GM23248 (cell line): ENCODE measurements at regions not wholly inside any gene's neighbourhood (a gene's known extent, or its start where the extent isn't known, plus 50 kb on each side); places are given as distances from the start of the nearest gene placed in this dataset.

Experiments
- DNase-seq: peaks from one replicate; pipeline ENCODE4 v3.0.0-alpha.2; 2015
- H2AFZ ChIP-seq: fragments of 200-600 bp; sonication (generic); 2 replicates; pipeline ENCODE4 v1.6.1; 2016; ENCODE audit warnings: antibody characterized with exemption
- H3F3A ChIP-seq: fragments of 200-600 bp; sonication (generic); 2 replicates; pipeline ENCODE4 v1.6.1; 2016; ENCODE audit warnings: mild to moderate bottlenecking, antibody characterized with exemption, mixed run types; ENCODE audit not compliant: insufficient read depth
- H3K27ac ChIP-seq: fragments of 200-600 bp; sonication (generic); 2 replicates; pipeline ENCODE4 v1.5.1; 2016; ENCODE audit warnings: mild to moderate bottlenecking
- H3K27me3 ChIP-seq: fragments of 200-600 bp; sonication (generic); replicated peaks from 2 replicates; pipeline ENCODE4 v1.6.1; 2016; ENCODE audit warnings: mild to moderate bottlenecking; ENCODE audit not compliant: insufficient read depth
- H3K36me3 ChIP-seq: fragments of 200-600 bp; sonication (generic); 2 replicates; pipeline ENCODE4 v1.6.1; 2016; ENCODE audit warnings: low read depth, mild to moderate bottlenecking
- H3K4me1 ChIP-seq: fragments of 200-600 bp; sonication (generic); 2 replicates; pipeline ENCODE4 v1.6.1; 2016; ENCODE audit warnings: mild to moderate bottlenecking; ENCODE audit not compliant: insufficient read depth
- H3K4me2 ChIP-seq: fragments of 200-600 bp; sonication (generic); one replicate; pipeline ENCODE4 v1.6.1; 2016; ENCODE audit warnings: mild to moderate bottlenecking; ENCODE audit not compliant: unreplicated experiment
- H3K4me3 ChIP-seq: fragments of 200-600 bp; sonication (generic); 2 replicates; pipeline ENCODE4 v1.5.1; 2016; ENCODE audit warnings: mild to moderate bottlenecking
- H3K79me2 ChIP-seq: fragments of 200-600 bp; sonication (generic); 2 replicates; pipeline ENCODE4 v1.6.1; 2016; ENCODE audit warnings: mild to moderate bottlenecking; ENCODE audit not compliant: insufficient read depth
- H3K9ac ChIP-seq: fragments of 200-600 bp; sonication (generic); 2 replicates; pipeline ENCODE4 v1.6.1; 2016; ENCODE audit warnings: mild to moderate bottlenecking
- H3K9me2 ChIP-seq: fragments of 200-600 bp; sonication (generic); 2 replicates; pipeline ENCODE4 v1.6.1; 2016; ENCODE audit warnings: mixed run types, mild to moderate bottlenecking, moderate library complexity; ENCODE audit not compliant: insufficient read depth
- H3K9me3 ChIP-seq: fragments of 200-600 bp; sonication (generic); one replicate; pipeline ENCODE4 v1.6.1; 2017; ENCODE audit warnings: low read depth
- H4K20me1 ChIP-seq: fragments of 200-600 bp; sonication (generic); 2 replicates; pipeline ENCODE4 v1.6.0; 2016; ENCODE audit not compliant: insufficient read depth
- EZH2 ChIP-seq: fragments of 200-600 bp; sonication (generic); IDR thresholded peaks from 2 replicates; pipeline ENCODE4 v1.6.1; 2018; ENCODE audit warnings: antibody characterized with exemption, mild to moderate bottlenecking; ENCODE audit not compliant: insufficient read depth, poor library complexity, severe bottlenecking
- EZH2phosphoT487 ChIP-seq: fragments of 200-600 bp; sonication (generic); IDR thresholded peaks from 2 replicates; pipeline ENCODE4 v1.6.1; 2018; ENCODE audit warnings: antibody characterized with exemption, moderate library complexity, mild to moderate bottlenecking, low read depth; ENCODE audit not compliant: insufficient read depth
- whole genome bisulfite sequencing, 2 experiments: methylation state at CpG; one replicate each; pipeline ENCODE4 v1.1.6; 2015 to 2017; ENCODE audit warnings: low lambda C conversion rate in 2 of 2, low coverage in 1 of 2; ENCODE audit errors: missing lambda C conversion rate in 2 of 2; 5-methylcytosine and 5-hydroxymethylcytosine counted together
- in situ Hi-C: fragments of 300-500 bp; cut with MboI; formaldehyde crosslinking; loops from 2 replicates; pipeline ENCODE4 v1.15.0; 2020

GRCh38 chr1:230495891-230496385, 69.8 kb upstream of the PGBD5 start:
- H3K27ac ChIP-seq: no peak overlapping the region
- no peak for TF ChIP-seq EZH2
- no peak for TF ChIP-seq EZH2phosphoT487
- H2AFZ ChIP-seq: no peak overlapping the region
- no peaks in the 10 kb centered on the region for H3K9me3 ChIP-seq
- 41 to 43% methylated on average over 11 of the region's 11 CpGs for WGBS, 2 experiments
- no peaks in the 10 kb centered on the region for H3K36me3 ChIP-seq
- H3K4me3 ChIP-seq: no peak overlapping the region
- H3K4me1 ChIP-seq: no peaks in the 10 kb centered on the region
- H3K27me3 ChIP-seq: 0 out of 2 replicates have a peak, but pooled peaks cover 3% of the 10 kb centered on the region
- no peak overlapping the region for H3K9ac ChIP-seq
- H4K20me1 ChIP-seq: no peaks in the 10 kb centered on the region
- DNase-seq: no peak
- H3K4me2 ChIP-seq: no peak overlapping the region
- no peaks in the 10 kb centered on the region for H3K79me2 ChIP-seq
- no peaks in the 10 kb centered on the region for H3F3A ChIP-seq
- in situ Hi-C loops: no loop called here
- H3K9me2 ChIP-seq: no peaks in the 10 kb centered on the region

- H4K20me1 ChIP-seq: no peaks in the 10 kb centered on the region
- no peak overlapping the region for H3K4me2 ChIP-seq
- H3K4me3 ChIP-seq: no peak overlapping the region
- no peaks in the 10 kb centered on the region for H3K9me3 ChIP-seq
- no peaks in the 10 kb centered on the region for H3K4me1 ChIP-seq
- H3K9me2 ChIP-seq: no peaks in the 10 kb centered on the region
- H3K9ac ChIP-seq: no peak overlapping the region
- in situ Hi-C loops: no loop called here
- H3K79me2 ChIP-seq: no peaks in the 10 kb centered on the region
- H2AFZ ChIP-seq: no peak overlapping the region
- H3K27ac ChIP-seq: no peak overlapping the region
- no peak for DNase-seq
- 50 to 53% methylated on average over 4 of the region's 4 CpGs for WGBS, 2 experiments
- 0 out of 2 replicates have a peak, but pooled peaks cover 3% of the 10 kb centered on the region for H3K27me3 ChIP-seq
- TF ChIP-seq EZH2: no peak
- no peak for TF ChIP-seq EZH2phosphoT487
- H3K36me3 ChIP-seq: no peaks in the 10 kb centered on the region
- H3F3A ChIP-seq: no peaks in the 10 kb centered on the region
Observed at GRCh38 chr1:230495076-230495475, 68.9 kb upstream of the PGBD5 start.

- Histone ChIP-seq H2AFZ (no peak overlapping the region), H3K4me2 (no peak overlapping the region), H3K4me3 (no peak overlapping the region), H3K27me3 (0 out of 2 replicates have a peak, but pooled peaks cover 3% of the 10 kb centered on the region), H3K36me3 (no peaks in the 10 kb centered on the region), H3K79me2 (no peaks in the 10 kb centered on the region), H3K27ac (no peak overlapping the region), H3K9ac (no peak overlapping the region), H3K9me3 (no peaks in the 10 kb centered on the region), H3K4me1 (no peaks in the 10 kb centered on the region), H3F3A (no peaks in the 10 kb centered on the region), H4K20me1 (no peaks in the 10 kb centered on the region), H3K9me2 (no peaks in the 10 kb centered on the region)
- 65 to 66% methylated on average over 1 of the region's 1 CpG for WGBS, 2 experiments
- no peak for TF ChIP-seq EZH2
- TF ChIP-seq EZH2phosphoT487: no peak
- in situ Hi-C loops: no loop called here
- no peak for DNase-seq
Observed at GRCh38 chr1:230494514-230494913, 68.4 kb upstream of the PGBD5 start.

- no peaks in the 10 kb centered on the region for H3F3A ChIP-seq
- H2AFZ ChIP-seq: no peak overlapping the region
- in situ Hi-C loops: no loop called here
- H3K27ac ChIP-seq: no peak overlapping the region
- no peaks in the 10 kb centered on the region for H3K36me3 ChIP-seq
- H3K4me2 ChIP-seq: no peak overlapping the region
- H3K9me2 ChIP-seq: no peaks in the 10 kb centered on the region
- 0 out of 2 replicates have a peak, but pooled peaks cover 3% of the 10 kb centered on the region for H3K27me3 ChIP-seq
- no peak overlapping the region for H3K4me3 ChIP-seq
- 6 to 28% methylated on average over 1 of the region's 1 CpG for WGBS, 2 experiments
- no peaks in the 10 kb centered on the region for H3K79me2 ChIP-seq
- H3K4me1 ChIP-seq: no peaks in the 10 kb centered on the region
- H3K9ac ChIP-seq: no peak overlapping the region
- H3K9me3 ChIP-seq: no peaks in the 10 kb centered on the region
- H4K20me1 ChIP-seq: no peaks in the 10 kb centered on the region
- TF ChIP-seq EZH2: no peak
- no peak for TF ChIP-seq EZH2phosphoT487
- DNase-seq: no peak
Observed at GRCh38 chr1:230494026-230494425, 67.9 kb upstream of the PGBD5 start.

- H3K9ac ChIP-seq: no peak overlapping the region
- H3K9me3 ChIP-seq: no peaks in the 10 kb centered on the region
- no peaks in the 10 kb centered on the region for H3K4me1 ChIP-seq
- H3K36me3 ChIP-seq: no peaks in the 10 kb centered on the region
- H3K4me2 ChIP-seq: no peak overlapping the region
- no peaks in the 10 kb centered on the region for H3K79me2 ChIP-seq
- no peak overlapping the region for H3K4me3 ChIP-seq
- no peaks in the 10 kb centered on the region for H3F3A ChIP-seq
- H3K9me2 ChIP-seq: no peaks in the 10 kb centered on the region
- TF ChIP-seq EZH2phosphoT487 (no peak), EZH2 (no peak)
- no peaks in the 10 kb centered on the region for H4K20me1 ChIP-seq
- no peak for DNase-seq
- H3K27ac ChIP-seq: no peak overlapping the region
- in situ Hi-C loops: no loop called here
- no peak overlapping the region for H2AFZ ChIP-seq
- H3K27me3 ChIP-seq: 0 out of 2 replicates have a peak, but pooled peaks cover 3% of the 10 kb centered on the region
- WGBS, 2 experiments: 17 to 21% methylated on average over 3 of the region's 3 CpGs
Observed at GRCh38 chr1:230493264-230493663, 67.1 kb upstream of the PGBD5 start.
